Fibroblast of lung (primary cell): ENCODE measurements at regions not wholly inside any gene's neighbourhood (a gene's known extent, or its start where the extent isn't known, plus 50 kb on each side); places are given as distances from the start of the nearest gene placed in this dataset.

Experiments
- DNase-seq, 2 donors: peaks; one replicate each; pipeline versions ENCODE4 v3.0.0 to v3.0.0-alpha.2; 2010; ENCODE audit warnings: low read depth in 2 of 2
- H2AFZ ChIP-seq: 2 replicates; pipeline ENCODE4 v1.5.1; 2012; ENCODE audit warnings: low read length, control low read depth, inconsistent platforms
- H3K27ac ChIP-seq: 2 replicates; pipeline ENCODE4 v1.5.1; 2011; ENCODE audit warnings: low read length, control low read depth; ENCODE audit not compliant: insufficient read depth
- H3K27me3 ChIP-seq: 2 replicates; pipeline ENCODE4 v1.5.1; 2011; ENCODE audit warnings: mild to moderate bottlenecking, low read length; ENCODE audit not compliant: control insufficient read depth, insufficient read depth
- H3K36me3 ChIP-seq: 2 replicates; pipeline ENCODE4 v1.5.1; 2011; ENCODE audit warnings: low read length; ENCODE audit not compliant: control insufficient read depth, insufficient read depth
- H3K4me1 ChIP-seq: 2 replicates; pipeline ENCODE4 v1.5.1; 2011; ENCODE audit warnings: low read length; ENCODE audit not compliant: control insufficient read depth, insufficient read depth; ENCODE audit errors: extremely low read depth
- H3K4me2 ChIP-seq: 2 replicates; pipeline ENCODE4 v1.5.1; 2011; ENCODE audit warnings: low read length, control low read depth; ENCODE audit not compliant: insufficient read depth; ENCODE audit errors: extremely low read depth
- H3K4me3 ChIP-seq, 4 experiments: fragments of 200-600 bp in 1 of 4; sonication (generic) in 1 of 4; replicated peaks in 1 of 4; 2 replicates each; pipeline ENCODE4 v1.5.1; 2011 to 2016; ENCODE audit warnings: low read length in 4 of 4, low read depth in 3 of 4, mild to moderate bottlenecking in 3 of 4, control low read depth in 2 of 4, inconsistent platforms in 1 of 4, mixed read lengths in 1 of 4; ENCODE audit not compliant: insufficient read depth in 1 of 4; ENCODE audit errors: control extremely low read depth in 1 of 4
- H3K79me2 ChIP-seq: 2 replicates; pipeline ENCODE4 v1.5.1; 2012; ENCODE audit warnings: mild to moderate bottlenecking, low read length, inconsistent platforms; ENCODE audit not compliant: control insufficient read depth, insufficient read depth
- H3K9ac ChIP-seq: 2 replicates; pipeline ENCODE4 v1.5.1; 2011; ENCODE audit warnings: mild to moderate bottlenecking, low read length, control low read depth; ENCODE audit not compliant: insufficient read depth
- H3K9me3 ChIP-seq: 2 replicates; pipeline ENCODE4 v1.5.1; 2012; ENCODE audit warnings: low read depth, low read length; ENCODE audit not compliant: control insufficient read depth, insufficient read depth
- H4K20me1 ChIP-seq: 2 replicates; pipeline ENCODE4 v1.5.1; 2011; ENCODE audit warnings: low read length; ENCODE audit not compliant: control insufficient read depth, insufficient read depth; ENCODE audit errors: extremely low read depth
- EZH2 ChIP-seq: IDR thresholded peaks from 2 replicates; pipeline ENCODE4 v1.5.1; 2012; ENCODE audit warnings: low read length, control low read depth, mild to moderate bottlenecking; ENCODE audit errors: missing control alignments
- TF ChIP-seq, protein P1 (sequence below), 2 donors: IDR thresholded peaks in 1 of 2; conservative IDR thresholded peaks in 1 of 2; 1 replicate in 1 of 2; 2 replicates in 1 of 2; pipeline ENCODE4 v1.5.1; 2011 to 2012; ENCODE audit warnings: low read length in 2 of 2, control low read depth in 1 of 2, inconsistent platforms in 1 of 2, low read depth in 1 of 2, mild to moderate bottlenecking in 1 of 2

DNA sequence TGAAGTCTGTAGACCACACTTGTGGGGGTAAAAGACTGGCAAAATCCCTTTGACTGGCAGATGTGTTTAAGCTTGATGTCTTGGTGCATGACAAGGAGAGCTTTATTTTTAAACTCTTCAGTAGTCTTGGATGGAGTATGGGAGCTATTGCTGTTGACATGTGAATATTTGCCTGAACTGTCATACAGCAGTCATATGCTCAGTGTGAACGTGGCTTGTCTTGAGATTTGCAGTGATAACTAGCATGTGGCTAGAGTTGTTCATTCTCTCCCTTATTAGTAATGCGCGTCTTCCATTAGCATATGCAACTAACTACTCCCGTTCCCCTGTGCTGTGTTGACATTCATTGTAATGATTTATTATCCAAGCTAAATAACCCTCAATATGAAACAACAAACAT, 523.6 kb upstream of the WWC1 start:
- no peak overlapping the region for H3K4me2 ChIP-seq
- no peak overlapping the region for H2AFZ ChIP-seq
- DNase-seq: peak in 1 of 2 donors; percentile 49

GRCh38 chr5:167769846-167770413, 521.5 kb upstream of the WWC1 start:
- Histone ChIP-seq H4K20me1 (no peaks in the 10 kb centered on the region), H3K4me3 (no peak overlapping the region), H2AFZ (no peak overlapping the region), H3K79me2 (no peaks in the 10 kb centered on the region), H3K4me1 (no peaks in the 10 kb centered on the region), H3K36me3 (no peaks in the 10 kb centered on the region), H3K9me3 (no peaks in the 10 kb centered on the region), H3K27me3 (no peaks in the 10 kb centered on the region), H3K27ac (no peak overlapping the region), H3K4me2 (no peak overlapping the region), H3K9ac (no peak overlapping the region)
- DNase-seq: no peak
- no peak for TF ChIP-seq EZH2
- TF ChIP-seq, protein P1, sequence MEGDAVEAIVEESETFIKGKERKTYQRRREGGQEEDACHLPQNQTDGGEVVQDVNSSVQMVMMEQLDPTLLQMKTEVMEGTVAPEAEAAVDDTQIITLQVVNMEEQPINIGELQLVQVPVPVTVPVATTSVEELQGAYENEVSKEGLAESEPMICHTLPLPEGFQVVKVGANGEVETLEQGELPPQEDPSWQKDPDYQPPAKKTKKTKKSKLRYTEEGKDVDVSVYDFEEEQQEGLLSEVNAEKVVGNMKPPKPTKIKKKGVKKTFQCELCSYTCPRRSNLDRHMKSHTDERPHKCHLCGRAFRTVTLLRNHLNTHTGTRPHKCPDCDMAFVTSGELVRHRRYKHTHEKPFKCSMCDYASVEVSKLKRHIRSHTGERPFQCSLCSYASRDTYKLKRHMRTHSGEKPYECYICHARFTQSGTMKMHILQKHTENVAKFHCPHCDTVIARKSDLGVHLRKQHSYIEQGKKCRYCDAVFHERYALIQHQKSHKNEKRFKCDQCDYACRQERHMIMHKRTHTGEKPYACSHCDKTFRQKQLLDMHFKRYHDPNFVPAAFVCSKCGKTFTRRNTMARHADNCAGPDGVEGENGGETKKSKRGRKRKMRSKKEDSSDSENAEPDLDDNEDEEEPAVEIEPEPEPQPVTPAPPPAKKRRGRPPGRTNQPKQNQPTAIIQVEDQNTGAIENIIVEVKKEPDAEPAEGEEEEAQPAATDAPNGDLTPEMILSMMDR (conservative IDR thresholded peaks at IDR 0.05 in 1 of 2, IDR thresholded peaks at IDR 0.05 in 1 of 2; ENCODE audit: low read depth in 1 of 2, low read length in 2 of 2): no peak

More for the DNA sequence above, 523.6 kb upstream of the WWC1 start:
- no peaks in the 10 kb centered on the region for H3K36me3 ChIP-seq
- H3K27ac ChIP-seq: no peak overlapping the region
- no peaks in the 10 kb centered on the region for H3K9me3 ChIP-seq
- H3K9ac ChIP-seq: no peak overlapping the region
- H3K79me2 ChIP-seq: no peaks in the 10 kb centered on the region
- no peaks in the 10 kb centered on the region for H3K27me3 ChIP-seq
- H4K20me1 ChIP-seq: no peaks in the 10 kb centered on the region
- no peaks in the 10 kb centered on the region for H3K4me1 ChIP-seq
- H3K4me3 ChIP-seq: no peak overlapping the region
- TF ChIP-seq, protein P1 (conservative IDR thresholded peaks at IDR 0.05 in 1 of 2, IDR thresholded peaks at IDR 0.05 in 1 of 2; ENCODE audit: low read depth in 1 of 2, low read length in 2 of 2): no peak
- no peak for TF ChIP-seq EZH2

- no peaks in the 10 kb centered on the region for H3K9me3 ChIP-seq
- no peaks in the 10 kb centered on the region for H3K79me2 ChIP-seq
- no peaks in the 10 kb centered on the region for H3K36me3 ChIP-seq
- H3K27me3 ChIP-seq: no peaks in the 10 kb centered on the region
- H2AFZ ChIP-seq: no peak overlapping the region
- no peak overlapping the region for H3K4me3 ChIP-seq
- H3K9ac ChIP-seq: no peak overlapping the region
- H3K4me1 ChIP-seq: no peaks in the 10 kb centered on the region
- H3K27ac ChIP-seq: no peak overlapping the region
- no peak overlapping the region for H3K4me2 ChIP-seq
- no peak for TF ChIP-seq EZH2
- TF ChIP-seq, protein P1 (conservative IDR thresholded peaks at IDR 0.05 in 1 of 2, IDR thresholded peaks at IDR 0.05 in 1 of 2; ENCODE audit: low read depth in 1 of 2, low read length in 2 of 2): no peak
- no peaks in the 10 kb centered on the region for H4K20me1 ChIP-seq
- DNase-seq: peak; percentile 13 to 92
These were observed 521.0 kb upstream of the WWC1 start for GRCh38 chr5:167770461-167770860.
